IPS DF 6.9 (cell line): ENCODE measurements at regions not wholly inside any gene's neighbourhood (a gene's known extent, or its start where the extent isn't known, plus 50 kb on each side); places are given as distances from the start of the nearest gene placed in this dataset.

Source experiments
- DNase-seq: peaks from one replicate; pipeline ENCODE4 v3.0.0-alpha.2; 2013; ENCODE audit warnings: low read depth, low spot score
- H3K27ac ChIP-seq: one replicate; pipeline ENCODE4 v1.5.1; 2013; ENCODE audit warnings: low read length, control low read depth
- H3K27me3 ChIP-seq: 2 replicates; pipeline ENCODE4 v1.6.1; 2013; ENCODE audit warnings: mild to moderate bottlenecking, low read length; ENCODE audit not compliant: control insufficient read depth, insufficient read depth
- H3K36me3 ChIP-seq: 2 replicates; pipeline ENCODE4 v1.6.1; 2013; ENCODE audit warnings: low read length; ENCODE audit not compliant: control insufficient read depth, insufficient read depth
- H3K4me1 ChIP-seq: 2 replicates; pipeline ENCODE4 v1.6.1; 2013; ENCODE audit warnings: low read length; ENCODE audit not compliant: control insufficient read depth, insufficient read depth
- H3K4me3 ChIP-seq: 2 replicates; pipeline ENCODE4 v1.5.1; 2013; ENCODE audit warnings: mild to moderate bottlenecking, low read length
- H3K9me3 ChIP-seq: 2 replicates; pipeline ENCODE4 v1.6.1; 2013; ENCODE audit warnings: low read length, inconsistent platforms; ENCODE audit not compliant: control insufficient read depth, insufficient read depth
- WGBS: extraction: QIAGEN DNeasy Blood & Tissue Kit; methylation state at CpG from one replicate; pipeline ENCODE4 v1.1.7; 2013; ENCODE audit warnings: mixed read lengths, missing lambda C conversion rate; ENCODE audit not compliant: insufficient read length, insufficient coverage; 5-methylcytosine and 5-hydroxymethylcytosine counted together

DNA sequence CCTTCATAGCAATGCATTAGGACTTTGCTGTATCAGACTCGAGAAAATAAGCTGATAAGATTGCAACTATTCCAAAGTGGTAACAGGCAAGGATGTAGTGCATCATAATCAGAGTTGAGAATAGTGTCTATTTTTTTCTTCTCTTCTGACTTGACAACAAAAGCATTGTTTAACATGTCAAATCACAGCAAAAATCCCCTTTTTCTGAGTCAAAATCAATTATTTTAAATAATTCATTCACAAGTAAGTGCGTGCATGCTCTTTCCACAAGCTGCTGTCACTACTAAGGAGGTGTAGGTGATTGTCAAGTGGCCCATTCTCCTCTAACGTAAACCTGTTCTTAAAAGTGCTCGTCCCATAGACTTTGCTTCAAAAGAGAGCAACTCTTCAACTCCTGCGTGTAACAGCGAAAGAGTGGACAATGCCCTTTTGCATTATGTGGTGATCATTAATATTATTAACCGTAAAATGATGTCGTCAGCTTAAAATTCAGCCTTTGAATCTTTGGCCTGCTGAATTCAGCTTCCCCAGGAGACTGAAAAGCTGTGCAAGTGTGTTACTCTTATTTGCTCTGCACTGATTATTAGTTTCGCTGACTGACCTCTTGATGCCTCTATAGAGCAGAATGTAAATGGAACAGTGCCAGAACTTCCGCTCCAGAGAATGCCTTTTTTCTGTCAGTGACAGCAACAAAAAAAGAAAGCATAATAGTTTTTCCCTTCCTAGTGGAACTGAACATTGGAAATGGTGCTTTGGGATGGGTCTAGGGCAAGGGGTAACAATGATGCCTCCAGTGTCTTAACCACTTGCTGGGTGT is 680.8 kb upstream of the SEMA6A start:
- no peaks in the 10 kb centered on the region for H3K9me3 ChIP-seq
- H3K4me3 ChIP-seq = no peak overlapping the region
- H3K4me1 ChIP-seq = no peaks in the 10 kb centered on the region
- no peak overlapping the region for H3K27ac ChIP-seq
- no peak for DNase-seq
- no CpG with 5 or more reads among the region's 10 CpGs for WGBS
- H3K27me3 ChIP-seq = no peaks in the 10 kb centered on the region
- no peaks in the 10 kb centered on the region for H3K36me3 ChIP-seq

DNA sequence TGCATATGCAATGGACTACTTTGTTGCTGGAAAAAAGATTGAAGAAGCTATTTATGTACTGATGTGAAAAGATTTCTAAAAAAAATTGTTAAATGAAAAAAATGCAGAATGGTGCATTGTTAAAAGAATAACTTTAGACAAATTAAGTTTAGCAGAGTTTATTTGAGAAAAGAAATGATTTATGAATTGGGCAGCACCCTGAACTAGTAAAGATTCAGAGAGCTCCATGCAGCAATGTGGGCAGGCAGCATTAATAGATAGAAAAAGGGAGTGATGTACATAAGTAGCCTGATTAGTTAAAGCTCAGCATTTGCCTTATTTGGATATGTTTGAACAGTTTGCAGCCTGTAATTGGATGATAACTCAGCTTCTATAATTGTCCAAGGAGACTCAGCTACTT is 677.9 kb upstream of the SEMA6A start:
- Histone ChIP-seq H3K36me3 (no peaks in the 10 kb centered on the region), H3K4me3 (no peak overlapping the region), H3K27ac (no peak overlapping the region), H3K9me3 (no peaks in the 10 kb centered on the region), H3K4me1 (no peaks in the 10 kb centered on the region), H3K27me3 (no peaks in the 10 kb centered on the region)
- no peak for DNase-seq

DNA sequence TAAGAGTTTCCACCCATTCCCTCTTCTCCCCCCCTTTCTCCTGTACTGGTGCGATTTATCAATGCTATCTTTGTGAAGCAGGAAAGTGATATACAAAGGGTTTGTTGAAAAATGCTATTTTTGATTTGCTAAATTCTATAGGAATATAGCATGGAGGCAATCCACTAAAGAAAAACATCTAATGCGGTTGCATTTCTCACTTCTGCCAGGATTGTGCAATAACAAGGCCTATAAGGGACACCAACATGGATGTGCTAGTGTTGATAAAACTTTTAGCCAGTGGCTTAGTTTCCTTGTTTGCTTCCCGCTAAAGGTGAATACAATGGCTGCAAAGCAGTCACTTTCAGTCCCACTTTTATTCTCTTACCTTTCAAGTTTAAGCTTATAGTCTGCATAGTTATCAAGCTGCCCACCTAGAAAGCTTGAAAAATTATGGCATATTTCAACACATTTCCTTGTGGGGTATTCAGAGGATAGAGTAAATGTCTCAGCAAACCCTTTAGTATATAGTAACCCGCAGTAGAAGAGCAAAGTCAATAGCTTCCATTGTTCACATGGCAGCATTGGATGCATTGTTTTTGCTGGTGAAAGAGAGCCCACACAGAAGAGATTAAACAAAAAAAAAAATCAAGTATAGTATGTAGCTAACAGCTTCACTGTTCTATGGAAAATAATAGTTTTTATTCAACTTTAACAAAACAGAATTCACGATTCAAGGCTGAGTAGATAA is 674.6 kb upstream of the SEMA6A start:
- H3K4me1 ChIP-seq = no peaks in the 10 kb centered on the region
- no peaks in the 10 kb centered on the region for H3K27me3 ChIP-seq
- H3K36me3 ChIP-seq = no peaks in the 10 kb centered on the region
- no peaks in the 10 kb centered on the region for H3K9me3 ChIP-seq
- no peak overlapping the region for H3K27ac ChIP-seq
- no CpG with 5 or more reads among the region's 5 CpGs for WGBS
- no peak for DNase-seq
- no peak overlapping the region for H3K4me3 ChIP-seq

DNA sequence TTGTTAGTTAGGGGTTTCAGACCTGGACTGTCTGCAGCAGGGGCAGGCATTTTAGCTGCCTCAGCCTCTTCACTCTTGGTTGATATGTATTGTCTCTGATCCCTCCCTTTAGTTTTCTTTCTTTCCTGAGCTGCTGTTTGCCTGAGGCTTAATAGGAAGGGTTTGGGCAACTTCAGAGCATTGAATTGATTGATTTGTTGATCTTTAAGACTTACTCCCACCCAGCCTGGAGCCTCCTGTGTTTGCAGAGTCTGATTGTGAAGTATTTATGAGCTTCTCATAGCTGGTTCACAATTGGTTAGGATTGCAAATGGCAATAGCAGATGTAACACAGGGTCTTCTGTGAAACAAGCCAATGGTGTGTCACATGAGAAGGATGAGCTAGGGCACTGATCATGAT is 671.8 kb upstream of the SEMA6A start:
- no peak for DNase-seq
- H3K27ac ChIP-seq = no peak overlapping the region
- no peaks in the 10 kb centered on the region for H3K27me3 ChIP-seq
- H3K9me3 ChIP-seq = no peaks in the 10 kb centered on the region
- no peak overlapping the region for H3K4me3 ChIP-seq
- H3K4me1 ChIP-seq = no peaks in the 10 kb centered on the region
- no peaks in the 10 kb centered on the region for H3K36me3 ChIP-seq

DNA sequence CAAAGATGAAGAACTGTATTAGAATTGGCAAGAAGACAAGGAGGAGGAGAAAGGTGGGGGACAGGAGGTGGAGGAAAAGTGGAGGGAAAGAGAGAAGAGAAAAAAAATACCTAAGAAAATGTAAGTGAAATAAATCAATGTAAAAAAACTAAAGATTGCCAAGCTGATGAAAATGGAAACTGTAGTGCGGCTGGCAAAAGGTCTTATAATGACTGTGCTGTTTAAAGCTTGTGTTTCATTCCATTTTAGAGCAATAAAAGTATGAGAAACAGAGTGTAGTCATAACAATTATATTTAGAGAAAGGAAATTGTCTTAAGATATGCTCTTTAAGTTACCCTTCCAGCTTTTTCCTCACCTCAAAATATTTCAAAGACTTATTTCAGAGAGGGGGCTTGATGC is 670.5 kb upstream of the SEMA6A start:
- no peak for DNase-seq
- no CpG with 5 or more reads among the region's 1 CpG for WGBS
- Histone ChIP-seq H3K27me3 (no peaks in the 10 kb centered on the region), H3K36me3 (no peaks in the 10 kb centered on the region), H3K9me3 (no peaks in the 10 kb centered on the region), H3K4me3 (no peak overlapping the region), H3K27ac (no peak overlapping the region), H3K4me1 (no peaks in the 10 kb centered on the region)

DNA sequence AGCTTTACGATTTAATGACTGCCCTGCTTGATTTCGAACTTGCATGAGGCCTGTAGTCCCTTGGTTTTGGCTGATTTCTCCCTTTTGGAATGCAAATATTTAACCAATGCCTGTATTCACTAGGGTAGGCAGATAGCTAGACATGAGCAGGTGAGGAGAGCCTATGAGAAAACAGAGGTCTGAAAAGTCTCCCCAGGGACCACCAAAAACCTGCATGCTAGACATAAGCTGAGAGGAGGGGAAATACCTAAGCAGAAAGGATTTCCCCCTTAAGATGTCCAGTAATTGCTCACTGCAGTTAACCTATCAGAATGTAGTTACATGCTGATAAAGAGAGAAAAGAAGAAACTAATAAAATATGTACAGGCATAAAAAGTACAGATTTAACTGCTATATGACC is 667.4 kb upstream of the SEMA6A start:
- H3K4me1 ChIP-seq = no peaks in the 10 kb centered on the region
- no CpG with 5 or more reads among the region's 2 CpGs for WGBS
- DNase-seq = no peak
- H3K4me3 ChIP-seq = no peak overlapping the region
- no peaks in the 10 kb centered on the region for H3K9me3 ChIP-seq
- H3K27ac ChIP-seq = no peak overlapping the region
- no peaks in the 10 kb centered on the region for H3K27me3 ChIP-seq
- no peaks in the 10 kb centered on the region for H3K36me3 ChIP-seq

DNA sequence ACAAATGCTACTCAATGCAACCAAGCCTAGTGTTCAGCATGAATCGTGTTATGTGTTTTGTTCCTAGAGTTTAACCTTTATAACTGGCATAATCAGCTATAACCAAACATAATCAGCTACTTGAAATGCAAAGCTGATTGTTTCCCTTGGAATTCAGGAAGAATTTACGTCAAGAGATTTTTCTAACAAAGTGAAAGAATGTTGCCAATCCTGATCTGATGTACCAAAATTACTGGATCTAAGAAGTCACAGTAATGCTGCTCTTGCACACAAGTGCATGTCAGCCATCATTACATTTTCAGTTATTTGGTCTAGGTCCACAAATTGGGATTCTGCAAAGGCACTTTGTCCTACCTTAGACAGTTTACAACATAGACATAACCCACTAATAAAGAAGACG is 662.3 kb upstream of the SEMA6A start:
- no peak overlapping the region for H3K27ac ChIP-seq
- no peaks in the 10 kb centered on the region for H3K9me3 ChIP-seq
- H3K27me3 ChIP-seq = no peaks in the 10 kb centered on the region
- no CpG with 5 or more reads among the region's 3 CpGs for WGBS
- H3K36me3 ChIP-seq = no peaks in the 10 kb centered on the region
- no peak overlapping the region for H3K4me3 ChIP-seq
- DNase-seq = no peak
- no peaks in the 10 kb centered on the region for H3K4me1 ChIP-seq

DNA sequence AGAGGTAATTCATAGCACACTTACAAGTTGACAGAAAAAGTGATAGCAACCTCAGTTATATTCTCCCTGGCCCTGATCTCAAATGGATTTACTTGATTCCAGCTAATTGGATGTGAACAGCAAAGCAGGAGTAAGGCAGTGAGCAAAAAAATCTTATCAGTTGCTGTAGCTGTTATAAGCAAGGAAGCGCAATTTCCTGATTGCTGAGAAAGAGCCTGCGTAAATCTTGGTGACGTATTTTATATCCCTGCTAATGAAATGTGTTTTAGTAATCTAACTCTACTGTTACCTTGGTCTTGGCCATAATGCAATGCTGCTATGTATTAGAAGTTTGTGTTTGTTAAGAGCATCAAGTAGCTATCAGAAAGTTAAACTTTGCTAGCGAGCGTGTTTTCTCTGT is 661.2 kb upstream of the SEMA6A start:
- Histone ChIP-seq H3K27me3 (no peaks in the 10 kb centered on the region), H3K36me3 (no peaks in the 10 kb centered on the region), H3K4me3 (no peak overlapping the region), H3K9me3 (no peaks in the 10 kb centered on the region), H3K4me1 (no peaks in the 10 kb centered on the region), H3K27ac (no peak overlapping the region)
- 100% methylated on average over 2 of the region's 5 CpGs for WGBS
- DNase-seq = no peak

DNA sequence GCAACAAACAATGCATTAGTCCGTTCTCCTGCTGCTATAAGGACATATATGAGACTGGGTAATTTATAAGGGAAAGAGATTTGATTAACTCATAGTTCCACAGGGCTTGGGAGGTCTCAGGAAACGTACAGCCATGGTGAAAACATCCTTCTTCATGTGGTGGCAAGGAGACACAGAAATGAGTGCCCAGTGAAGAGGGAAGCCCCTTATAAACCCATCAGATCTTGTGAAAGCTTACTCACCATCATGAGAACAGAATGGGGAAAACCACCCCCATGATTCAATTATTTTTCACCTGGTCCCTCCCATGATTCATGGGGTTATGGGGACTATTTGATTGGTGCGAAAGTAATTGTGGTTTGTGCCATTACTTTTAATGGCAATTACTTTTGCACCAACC is 655.8 kb upstream of the SEMA6A start:
- H3K9me3 ChIP-seq = no peaks in the 10 kb centered on the region
- DNase-seq = no peak
- H3K4me1 ChIP-seq = no peaks in the 10 kb centered on the region
- no CpG with 5 or more reads among the region's 3 CpGs for WGBS
- no peak overlapping the region for H3K4me3 ChIP-seq
- H3K27ac ChIP-seq = no peak overlapping the region
- no peaks in the 10 kb centered on the region for H3K36me3 ChIP-seq
- no peaks in the 10 kb centered on the region for H3K27me3 ChIP-seq

DNA sequence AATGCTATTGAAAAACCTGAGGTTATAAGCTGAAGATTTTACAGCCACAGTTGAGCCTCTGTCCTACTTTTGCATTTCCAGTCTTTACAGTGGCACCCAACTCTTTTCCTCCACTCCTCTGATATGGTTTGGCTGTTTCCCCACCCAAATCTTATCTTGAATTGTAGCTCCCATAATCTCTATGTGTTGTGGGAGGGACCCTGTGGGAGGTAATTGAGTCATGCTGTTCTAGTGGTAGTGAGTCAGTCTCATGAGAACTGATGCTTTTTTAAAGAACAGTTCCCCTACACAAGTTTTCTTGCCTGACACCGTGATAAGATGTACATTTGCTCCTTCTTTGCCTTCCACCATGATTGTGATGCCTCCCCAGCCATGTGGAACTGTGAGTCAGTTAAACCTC is 646.1 kb upstream of the SEMA6A start:
- no CpG with 5 or more reads among the region's 1 CpG for WGBS
- Histone ChIP-seq H3K4me3 (no peak overlapping the region), H3K36me3 (no peaks in the 10 kb centered on the region), H3K27ac (no peak overlapping the region), H3K4me1 (no peaks in the 10 kb centered on the region), H3K27me3 (no peaks in the 10 kb centered on the region), H3K9me3 (no peaks in the 10 kb centered on the region)
- no peak for DNase-seq

DNA sequence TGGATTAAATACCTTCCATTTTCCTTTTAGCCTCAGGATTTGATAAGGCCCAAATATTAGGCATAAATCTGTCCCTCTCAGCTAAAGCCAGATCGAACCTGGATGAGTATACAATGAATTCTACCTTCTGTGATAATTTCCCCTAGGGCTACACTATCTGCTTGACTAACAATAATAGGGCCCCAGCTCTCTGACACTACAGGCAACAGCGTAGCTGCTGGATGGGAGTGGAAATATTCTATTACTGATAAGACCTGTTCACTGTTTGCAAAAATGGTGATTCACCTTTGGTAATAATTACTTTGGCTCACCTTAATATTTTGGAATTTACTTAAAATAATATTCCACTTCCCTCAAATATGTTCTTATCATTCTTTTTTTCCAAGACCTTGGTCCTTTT is 644.2 kb upstream of the SEMA6A start:
- no peak overlapping the region for H3K4me3 ChIP-seq
- no peaks in the 10 kb centered on the region for H3K9me3 ChIP-seq
- no peaks in the 10 kb centered on the region for H3K4me1 ChIP-seq
- no CpG with 5 or more reads among the region's 2 CpGs for WGBS
- H3K27me3 ChIP-seq = no peaks in the 10 kb centered on the region
- no peak overlapping the region for H3K27ac ChIP-seq
- no peak for DNase-seq
- no peaks in the 10 kb centered on the region for H3K36me3 ChIP-seq
